Stimulated activated memory B cell treated with anti-CD40 and anti-IgM and Interleukin-4, amounts not matched to agents 10 μg/mL and 1 μg/mL and 100 μg/mL, for 72 hours (primary cell): ENCODE measurements at regions not wholly inside any gene's neighbourhood (a gene's known extent, or its start where the extent isn't known, plus 50 kb on each side); places are given as distances from the start of the nearest gene placed in this dataset.

Experiments
- ATAC-seq: fragments of 150-1000 bp; cut with Tn5 transposase; 2 replicates; pipeline ENCODE4 v1.10.0; 2021
- H3K27ac Mint-ChIP-seq: one replicate; pipeline ENCODE4 v1.8.0; 2022; ENCODE audit warnings: mild to moderate bottlenecking, mixed read lengths
- H3K27me3 Mint-ChIP-seq: one replicate; pipeline ENCODE4 v1.8.0; 2022; ENCODE audit warnings: mixed read lengths
- H3K36me3 Mint-ChIP-seq: one replicate; pipeline ENCODE4 v1.8.0; 2022; ENCODE audit warnings: mixed read lengths
- H3K4me1 Mint-ChIP-seq: one replicate; pipeline ENCODE4 v1.8.0; 2022; ENCODE audit warnings: mixed read lengths
- H3K4me3 Mint-ChIP-seq: one replicate; pipeline ENCODE4 v1.8.0; 2022; ENCODE audit warnings: mild to moderate bottlenecking, moderate library complexity, mixed read lengths
- H3K9me3 Mint-ChIP-seq: one replicate; pipeline ENCODE4 v1.8.0; 2022; ENCODE audit warnings: mixed read lengths

DNA sequence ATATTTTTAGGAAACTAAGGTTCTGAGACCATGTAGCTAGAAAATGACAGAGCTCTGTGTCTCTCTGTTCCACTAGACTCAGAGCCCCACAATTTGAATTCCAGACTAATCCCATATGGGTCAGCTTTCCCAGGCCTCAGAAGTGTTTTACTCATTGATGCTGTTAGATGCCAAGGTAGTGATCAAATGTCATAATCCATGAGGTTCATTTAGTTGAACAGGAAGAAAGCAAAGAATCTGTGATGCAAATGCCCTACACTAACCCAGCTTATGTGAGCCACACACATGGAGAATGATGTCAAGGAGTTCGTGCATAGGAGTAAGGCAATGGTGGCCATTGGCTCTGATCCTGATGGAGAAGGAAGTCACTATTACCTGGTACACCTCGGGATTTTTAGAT, 363.4 kb upstream of the RARB start:
- Mint-ChIP-seq H3K4me1 (no peaks in the 10 kb centered on the region), H3K27me3 (no peaks in the 10 kb centered on the region), H3K4me3 (no peak overlapping the region), H3K9me3 (no peaks in the 10 kb centered on the region), H3K36me3 (no peaks in the 10 kb centered on the region), H3K27ac (no peak overlapping the region)
- ATAC-seq: no peak

- Mint-ChIP-seq H3K4me1 (no peaks in the 10 kb centered on the region), H3K27ac (no peak overlapping the region), H3K9me3 (peaks cover 3% of the 10 kb centered on the region), H3K4me3 (no peak overlapping the region), H3K27me3 (no peaks in the 10 kb centered on the region), H3K36me3 (no peaks in the 10 kb centered on the region)
- ATAC-seq: no peak
Measured at GRCh38 chr3:25069970-25070369, 358.1 kb upstream of the RARB start.

DNA sequence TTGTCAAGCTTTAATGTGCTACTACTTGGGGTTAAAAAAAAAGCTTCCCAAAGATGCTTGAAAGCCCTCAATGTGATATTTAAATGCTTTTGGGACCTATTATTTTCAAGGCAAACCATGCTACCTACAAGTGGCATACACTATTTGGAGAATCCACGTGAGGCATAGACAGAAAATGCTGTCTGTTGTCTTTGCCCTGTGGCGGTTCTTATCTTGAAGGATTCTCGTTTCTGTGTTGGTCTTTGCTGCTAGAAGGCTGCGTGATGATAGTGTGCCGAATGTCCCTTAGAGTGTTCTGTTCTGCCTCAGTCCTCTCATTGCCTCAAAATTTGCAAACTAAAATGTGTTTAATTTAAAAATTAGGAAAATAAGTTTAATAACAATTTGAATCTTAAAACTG, 356.2 kb upstream of the RARB start:
- no peak overlapping the region for H3K27ac Mint-ChIP-seq
- H3K4me1 Mint-ChIP-seq: no peaks in the 10 kb centered on the region
- peaks cover 3% of the 10 kb centered on the region for H3K9me3 Mint-ChIP-seq
- no peaks in the 10 kb centered on the region for H3K27me3 Mint-ChIP-seq
- no peak for ATAC-seq
- H3K36me3 Mint-ChIP-seq: no peaks in the 10 kb centered on the region
- no peak overlapping the region for H3K4me3 Mint-ChIP-seq

DNA sequence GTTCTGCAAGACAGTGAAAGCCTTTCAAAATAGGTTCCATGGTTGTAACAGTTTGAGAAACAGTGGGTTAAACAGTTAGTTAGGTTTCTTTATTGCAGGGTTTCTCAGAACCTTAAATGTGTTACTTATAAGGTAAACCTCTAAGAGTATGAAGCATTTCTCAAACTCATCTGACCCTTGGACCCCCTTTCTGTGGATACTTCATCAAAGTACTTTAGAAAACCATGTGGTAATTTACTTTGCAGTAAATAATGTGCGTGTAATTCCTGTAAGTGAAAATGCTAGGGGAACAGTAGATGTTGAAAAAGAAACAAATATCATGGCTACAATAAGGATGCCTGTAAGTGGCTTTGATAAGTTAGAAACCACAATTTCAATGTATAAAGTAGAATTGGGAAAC, 354.6 kb upstream of the RARB start:
- Mint-ChIP-seq H3K27ac (no peak overlapping the region), H3K27me3 (no peaks in the 10 kb centered on the region), H3K36me3 (no peaks in the 10 kb centered on the region), H3K9me3 (peaks cover 3% of the 10 kb centered on the region), H3K4me3 (no peak overlapping the region), H3K4me1 (no peaks in the 10 kb centered on the region)
- ATAC-seq: no peak

- Mint-ChIP-seq H3K4me3 (no peak overlapping the region), H3K36me3 (no peaks in the 10 kb centered on the region), H3K27me3 (no peaks in the 10 kb centered on the region), H3K27ac (no peak overlapping the region), H3K9me3 (peaks cover 3% of the 10 kb centered on the region), H3K4me1 (no peaks in the 10 kb centered on the region)
- ATAC-seq: no peak
Measured at GRCh38 chr3:25074149-25074548, 353.9 kb upstream of the RARB start.

DNA sequence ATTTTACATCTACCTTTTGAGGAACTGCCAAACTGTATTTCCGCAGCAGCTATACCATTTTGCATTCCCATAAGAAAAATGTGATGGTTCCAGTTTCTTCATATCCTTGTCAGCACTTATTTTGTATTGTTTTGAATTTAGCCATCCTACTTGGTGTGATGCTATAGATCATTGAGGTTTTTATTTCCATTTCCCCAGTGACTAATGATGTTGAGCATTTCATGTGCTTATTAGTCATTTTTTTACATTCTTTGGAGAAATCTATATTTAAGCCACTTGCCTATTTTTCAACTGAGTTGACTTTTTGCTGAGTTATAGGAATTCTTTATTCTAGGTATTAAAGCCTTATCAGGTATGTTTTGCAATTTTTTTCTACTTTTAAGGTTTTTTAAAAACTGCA, 347.6 kb upstream of the RARB start:
- no peak overlapping the region for H3K27ac Mint-ChIP-seq
- no peaks in the 10 kb centered on the region for H3K27me3 Mint-ChIP-seq
- H3K9me3 Mint-ChIP-seq: peaks cover 4% of the 10 kb centered on the region
- no peak for ATAC-seq
- no peaks in the 10 kb centered on the region for H3K36me3 Mint-ChIP-seq
- H3K4me1 Mint-ChIP-seq: no peaks in the 10 kb centered on the region
- H3K4me3 Mint-ChIP-seq: no peak overlapping the region

- ATAC-seq: no peak
- H3K9me3 Mint-ChIP-seq: peaks cover 7% of the 10 kb centered on the region
- no peak overlapping the region for H3K27ac Mint-ChIP-seq
- no peaks in the 10 kb centered on the region for H3K27me3 Mint-ChIP-seq
- H3K36me3 Mint-ChIP-seq: no peaks in the 10 kb centered on the region
- no peaks in the 10 kb centered on the region for H3K4me1 Mint-ChIP-seq
- H3K4me3 Mint-ChIP-seq: no peak overlapping the region
Measured at GRCh38 chr3:25084016-25084415, 344.0 kb upstream of the RARB start.

- H3K27ac Mint-ChIP-seq: no peak overlapping the region
- H3K4me1 Mint-ChIP-seq: no peaks in the 10 kb centered on the region
- H3K9me3 Mint-ChIP-seq: peaks cover 4% of the 10 kb centered on the region
- H3K27me3 Mint-ChIP-seq: no peaks in the 10 kb centered on the region
- no peak for ATAC-seq
- H3K4me3 Mint-ChIP-seq: no peak overlapping the region
- H3K36me3 Mint-ChIP-seq: no peaks in the 10 kb centered on the region
Measured at GRCh38 chr3:25086721-25087120, 341.3 kb upstream of the RARB start.

DNA sequence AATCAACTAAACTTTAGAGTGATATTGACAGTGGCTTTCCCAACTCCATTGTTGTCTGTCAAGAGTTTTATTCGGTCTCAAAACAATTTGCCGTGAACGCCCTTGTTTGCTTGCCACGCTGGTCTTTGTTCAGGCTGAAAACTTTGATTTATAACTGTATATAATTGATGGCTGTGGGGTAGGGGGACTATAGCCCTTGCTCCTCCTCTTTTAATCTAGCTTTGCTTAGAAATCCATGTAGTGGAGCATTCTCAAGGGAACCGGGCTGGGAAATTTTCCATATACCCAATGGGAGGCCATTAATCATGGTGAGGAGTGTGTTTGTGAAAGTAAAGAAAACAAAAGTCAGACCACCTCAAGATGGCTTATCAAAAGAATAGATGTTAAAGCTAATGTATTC, 339.8 kb upstream of the RARB start:
- Mint-ChIP-seq H3K4me3 (no peak overlapping the region), H3K36me3 (no peaks in the 10 kb centered on the region), H3K4me1 (no peaks in the 10 kb centered on the region), H3K27ac (no peak overlapping the region), H3K9me3 (peaks cover 4% of the 10 kb centered on the region), H3K27me3 (no peaks in the 10 kb centered on the region)
- no peak for ATAC-seq

DNA sequence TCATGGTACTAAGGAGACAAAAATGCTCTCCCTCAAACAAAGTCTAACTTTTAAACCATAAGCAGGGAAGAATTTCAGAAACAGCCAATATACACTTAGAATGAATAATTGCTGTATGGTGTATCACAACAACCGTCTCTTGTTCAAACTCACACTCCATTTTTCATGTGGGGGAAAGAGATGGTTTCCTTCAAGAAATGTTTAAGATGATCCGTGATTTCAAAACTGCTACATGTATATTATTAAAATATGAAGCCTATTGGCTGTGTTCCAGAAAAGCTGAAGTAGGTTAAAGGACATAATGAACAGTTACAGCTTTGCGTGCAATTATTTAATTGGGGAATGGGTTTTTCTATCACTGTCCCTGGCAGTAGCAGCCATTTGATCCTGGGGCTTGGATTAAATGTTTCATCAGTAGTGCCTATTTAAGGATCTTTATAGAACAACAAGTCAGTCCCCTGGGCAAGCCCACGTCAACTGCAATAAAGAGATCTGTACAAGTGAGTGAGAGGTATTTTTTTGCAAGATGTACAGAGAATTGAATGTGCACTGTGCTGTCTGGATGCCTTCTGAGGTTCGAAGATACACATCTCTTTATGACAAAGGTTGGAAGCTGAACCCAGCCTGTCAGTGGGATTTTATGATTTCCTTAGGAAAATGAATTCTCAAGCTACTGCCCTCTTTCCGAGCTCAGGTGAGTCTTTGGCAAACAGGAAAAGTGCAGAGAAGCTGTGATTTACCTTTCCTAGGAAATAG, 337.2 kb upstream of the RARB start:
- Mint-ChIP-seq H3K4me1 (no peaks in the 10 kb centered on the region), H3K27me3 (no peaks in the 10 kb centered on the region), H3K4me3 (no peak overlapping the region), H3K9me3 (peaks cover 3% of the 10 kb centered on the region), H3K36me3 (no peaks in the 10 kb centered on the region), H3K27ac (no peak overlapping the region)
- no peak for ATAC-seq

DNA sequence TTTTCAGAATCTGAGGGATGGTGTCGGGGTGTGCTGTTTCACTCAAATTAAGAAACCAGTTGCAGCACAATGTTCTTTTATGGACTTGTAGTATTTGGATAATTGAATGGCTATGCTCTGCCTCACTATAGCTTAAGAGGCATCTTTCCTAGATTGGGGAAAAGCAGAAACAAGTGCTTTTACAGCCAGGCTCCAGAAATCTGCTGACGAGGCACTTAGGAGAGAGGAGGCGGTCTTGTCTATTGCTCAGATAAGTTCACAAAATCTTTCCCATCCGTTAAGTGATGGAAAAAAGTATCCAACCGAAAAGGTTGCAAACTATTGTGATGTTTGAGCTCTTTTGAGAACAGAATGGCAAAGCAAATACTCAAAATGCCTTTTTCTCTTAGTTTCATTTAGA, 336.1 kb upstream of the RARB start:
- H3K27me3 Mint-ChIP-seq: no peaks in the 10 kb centered on the region
- H3K36me3 Mint-ChIP-seq: no peaks in the 10 kb centered on the region
- no peak overlapping the region for H3K27ac Mint-ChIP-seq
- H3K4me3 Mint-ChIP-seq: no peak overlapping the region
- ATAC-seq: no peak
- no peaks in the 10 kb centered on the region for H3K4me1 Mint-ChIP-seq
- peaks cover 3% of the 10 kb centered on the region for H3K9me3 Mint-ChIP-seq

- H3K4me1 Mint-ChIP-seq: no peaks in the 10 kb centered on the region
- no peak overlapping the region for H3K27ac Mint-ChIP-seq
- ATAC-seq: no peak
- peaks cover 3% of the 10 kb centered on the region for H3K9me3 Mint-ChIP-seq
- H3K36me3 Mint-ChIP-seq: no peaks in the 10 kb centered on the region
- H3K27me3 Mint-ChIP-seq: no peaks in the 10 kb centered on the region
- no peak overlapping the region for H3K4me3 Mint-ChIP-seq
Measured at GRCh38 chr3:25094932-25095685, 333.0 kb upstream of the RARB start.

- peaks cover 3% of the 10 kb centered on the region for H3K9me3 Mint-ChIP-seq
- H3K4me3 Mint-ChIP-seq: no peak overlapping the region
- H3K27ac Mint-ChIP-seq: no peak overlapping the region
- no peaks in the 10 kb centered on the region for H3K36me3 Mint-ChIP-seq
- no peaks in the 10 kb centered on the region for H3K4me1 Mint-ChIP-seq
- ATAC-seq: no peak
- no peaks in the 10 kb centered on the region for H3K27me3 Mint-ChIP-seq
Measured at GRCh38 chr3:25096536-25096935, 331.5 kb upstream of the RARB start.

- no peaks in the 10 kb centered on the region for H3K4me1 Mint-ChIP-seq
- ATAC-seq: no peak
- peaks cover 3% of the 10 kb centered on the region for H3K9me3 Mint-ChIP-seq
Measured at GRCh38 chr3:25097023-25097422, 331.0 kb upstream of the RARB start.

DNA sequence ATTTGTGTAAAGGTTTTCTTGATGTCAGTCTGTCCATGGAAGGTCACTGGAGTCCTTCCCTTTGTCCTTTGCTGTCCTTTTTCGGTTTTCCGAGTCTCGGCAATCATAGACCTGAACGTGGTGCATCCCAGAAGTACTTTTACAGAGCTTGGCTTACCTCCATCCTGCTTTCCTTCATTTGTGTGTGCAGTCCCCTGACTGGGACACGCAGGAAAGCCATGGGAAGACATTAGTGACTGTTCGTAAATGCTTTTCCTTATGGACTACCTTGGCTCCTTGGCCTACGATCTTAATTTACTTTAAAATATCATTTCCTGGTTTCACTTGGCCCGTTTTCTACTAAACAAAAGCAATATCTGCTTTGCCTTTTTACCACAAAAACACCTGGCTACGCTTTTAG, 328.4 kb upstream of the RARB start:
- H3K27me3 Mint-ChIP-seq: no peaks in the 10 kb centered on the region
- no peaks in the 10 kb centered on the region for H3K36me3 Mint-ChIP-seq
- H3K4me1 Mint-ChIP-seq: no peaks in the 10 kb centered on the region
- H3K4me3 Mint-ChIP-seq: no peak overlapping the region
- no peak overlapping the region for H3K27ac Mint-ChIP-seq
- ATAC-seq: no peak
- H3K9me3 Mint-ChIP-seq: peaks cover 5% of the 10 kb centered on the region

More at GRCh38 chr3:25097023-25097422, 331.0 kb upstream of the RARB start:
- H3K36me3 Mint-ChIP-seq: no peaks in the 10 kb centered on the region
- H3K4me3 Mint-ChIP-seq: no peak overlapping the region
- H3K27me3 Mint-ChIP-seq: no peaks in the 10 kb centered on the region
- no peak overlapping the region for H3K27ac Mint-ChIP-seq

DNA sequence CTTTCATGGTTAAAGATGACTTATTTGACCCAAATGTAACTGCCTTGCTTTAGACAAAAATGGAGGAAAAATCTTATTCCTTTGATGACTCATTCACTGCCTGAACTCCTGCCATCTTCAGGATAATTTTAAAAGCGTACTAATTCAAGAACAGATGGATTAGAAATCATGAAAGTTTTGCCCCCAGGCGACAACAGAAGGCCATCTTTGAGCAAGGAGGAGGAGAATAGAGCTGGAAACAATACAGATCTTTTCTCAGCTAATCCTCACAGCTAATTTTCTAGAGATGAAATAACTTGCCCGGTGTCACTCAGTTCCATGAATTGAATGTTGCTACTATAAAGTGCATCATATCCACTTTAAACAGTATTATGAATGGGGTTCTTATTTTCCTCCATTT, 324.7 kb upstream of the RARB start:
- ATAC-seq: no peak
- Mint-ChIP-seq H3K27me3 (no peaks in the 10 kb centered on the region), H3K27ac (no peak overlapping the region), H3K4me1 (no peaks in the 10 kb centered on the region), H3K9me3 (peaks cover 2% of the 10 kb centered on the region), H3K4me3 (no peak overlapping the region), H3K36me3 (no peaks in the 10 kb centered on the region)
